HG03354 (cell line): ENCODE measurements at regions not wholly inside any gene's neighbourhood (a gene's known extent, or its start where the extent isn't known, plus 50 kb on each side); places are given as distances from the start of the nearest gene placed in this dataset.

Experiments used
- ATAC-seq: cut with Tn5 transposase; IDR thresholded peaks from one replicate; pipeline ENCODE4 v1.9.1; 2021; ENCODE audit warnings: mild to moderate bottlenecking; ENCODE audit not compliant: unreplicated experiment, poor library complexity, severe bottlenecking

- no peak for ATAC-seq
Measured at GRCh38 chr2:15886231-15886630, 54.1 kb upstream of the MYCN start.

GRCh38 chr2:15889442-15890123 is 50.8 kb upstream of the MYCN start:
- no peak for ATAC-seq

- ATAC-seq: no peak
Measured at GRCh38 chr2:15890124-15890754, 50.1 kb upstream of the MYCN start.
